Stimulated activated CD4-positive, alpha-beta T cell treated with anti-CD3 and anti-CD28 coated beads, Interleukin-1b, Interleukin-23, amount 100 ng/mL, for 24 hours (primary cell): ENCODE measurements at regions not wholly inside any gene's neighbourhood (a gene's known extent, or its start where the extent isn't known, plus 50 kb on each side); places are given as distances from the start of the nearest gene placed in this dataset.

ENCODE experiments used
- DNase-seq, 4 experiments: peaks; one replicate each; pipeline ENCODE4 v3.0.0-alpha.2; 2020; ENCODE audit warnings: low read depth in 4 of 4, low spot score in 1 of 4

DNA sequence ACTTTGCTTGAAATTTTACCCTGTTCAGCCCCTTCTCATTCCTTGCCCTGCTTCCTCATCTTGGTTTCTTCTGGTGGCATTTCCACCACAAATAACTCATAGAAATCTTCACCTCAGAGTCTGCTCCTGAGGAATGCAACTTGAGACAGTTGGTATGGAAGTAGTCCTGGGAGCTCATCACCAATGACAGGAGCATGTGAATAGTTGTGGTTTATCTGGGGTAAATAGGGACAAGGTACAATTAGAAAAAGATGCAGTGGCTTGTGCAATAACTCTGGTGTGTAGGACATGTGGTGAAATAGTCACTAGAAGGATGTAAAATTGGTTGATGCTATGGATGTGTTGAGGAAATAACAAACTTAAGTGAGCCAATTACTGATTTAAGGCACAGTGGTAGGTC lies 72.7 kb upstream of the CHRNA7 start:
- DNase-seq, result no peak

DNA sequence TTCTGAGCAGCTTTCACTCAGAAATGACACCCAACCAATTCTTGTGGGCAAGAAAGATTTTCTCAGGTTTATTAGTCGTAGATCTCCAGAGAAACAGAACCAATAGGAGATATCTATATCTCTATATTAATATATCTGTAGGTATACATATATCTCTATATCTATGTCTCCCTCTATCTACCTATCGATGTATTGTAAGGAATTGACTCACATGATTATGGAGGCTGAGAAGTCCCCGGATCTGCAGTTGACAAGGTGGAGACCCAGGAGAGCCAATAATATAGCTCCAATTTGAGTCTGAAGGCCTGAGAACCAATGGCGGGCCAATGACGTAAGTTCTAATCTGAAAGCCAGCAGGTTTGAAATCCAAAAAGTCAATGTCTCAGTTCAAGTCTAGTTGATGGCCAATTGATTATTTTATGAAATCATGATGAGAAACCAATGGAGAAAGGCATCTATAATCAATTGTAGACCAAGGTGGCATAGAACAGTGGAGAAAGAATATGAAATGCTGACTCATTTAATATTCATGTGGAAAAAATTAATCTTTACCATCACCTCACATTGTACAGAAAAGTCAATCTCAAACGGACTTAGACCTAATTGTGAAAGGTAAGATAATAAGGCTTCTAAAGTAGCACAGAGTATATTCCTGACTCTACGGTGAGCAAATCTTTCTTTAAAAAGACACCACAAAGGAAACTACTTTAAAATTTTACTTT lies 65.6 kb upstream of the CHRNA7 start:
- no peak for DNase-seq

DNA sequence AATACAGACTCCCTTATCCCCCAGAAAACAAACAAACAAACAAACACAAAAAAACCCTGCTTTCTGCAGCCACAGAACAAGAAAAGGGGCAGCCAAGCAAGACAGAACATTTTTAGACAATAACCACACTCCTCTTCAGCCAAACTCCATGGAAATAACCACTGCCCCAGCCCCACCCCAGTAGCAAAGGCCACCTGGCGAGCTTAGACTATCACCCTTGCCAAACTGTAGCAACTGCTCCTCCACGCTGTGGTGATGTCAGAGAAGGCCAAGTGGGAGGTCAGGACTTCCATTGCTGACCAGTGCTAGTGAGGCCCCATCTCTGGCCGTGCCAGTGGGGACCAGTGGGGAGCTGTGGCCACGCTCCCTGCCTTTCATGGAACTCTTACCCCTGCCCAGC lies 60.3 kb upstream of the CHRNA7 start:
- no peak for DNase-seq

DNA sequence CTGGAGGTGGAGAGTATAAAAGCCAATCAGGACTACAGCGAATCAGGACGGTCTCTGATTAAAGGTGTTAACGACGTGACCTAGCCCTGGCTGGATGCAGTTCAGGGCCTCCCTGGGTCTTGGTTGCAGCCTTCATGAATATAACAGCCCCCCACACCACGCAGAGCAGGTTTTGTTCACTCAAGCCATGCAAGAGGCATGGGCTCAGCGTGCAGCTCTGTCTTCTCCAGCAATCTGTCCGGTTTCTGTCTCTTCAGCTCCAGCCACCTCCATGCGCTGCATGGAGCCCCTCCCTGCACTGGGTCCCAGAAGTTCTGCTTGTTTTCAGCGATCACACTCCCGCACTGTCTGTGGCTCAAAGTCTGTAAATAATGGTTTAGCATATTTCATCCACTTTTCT lies 57.1 kb upstream of the CHRNA7 start:
- no peak for DNase-seq

DNA sequence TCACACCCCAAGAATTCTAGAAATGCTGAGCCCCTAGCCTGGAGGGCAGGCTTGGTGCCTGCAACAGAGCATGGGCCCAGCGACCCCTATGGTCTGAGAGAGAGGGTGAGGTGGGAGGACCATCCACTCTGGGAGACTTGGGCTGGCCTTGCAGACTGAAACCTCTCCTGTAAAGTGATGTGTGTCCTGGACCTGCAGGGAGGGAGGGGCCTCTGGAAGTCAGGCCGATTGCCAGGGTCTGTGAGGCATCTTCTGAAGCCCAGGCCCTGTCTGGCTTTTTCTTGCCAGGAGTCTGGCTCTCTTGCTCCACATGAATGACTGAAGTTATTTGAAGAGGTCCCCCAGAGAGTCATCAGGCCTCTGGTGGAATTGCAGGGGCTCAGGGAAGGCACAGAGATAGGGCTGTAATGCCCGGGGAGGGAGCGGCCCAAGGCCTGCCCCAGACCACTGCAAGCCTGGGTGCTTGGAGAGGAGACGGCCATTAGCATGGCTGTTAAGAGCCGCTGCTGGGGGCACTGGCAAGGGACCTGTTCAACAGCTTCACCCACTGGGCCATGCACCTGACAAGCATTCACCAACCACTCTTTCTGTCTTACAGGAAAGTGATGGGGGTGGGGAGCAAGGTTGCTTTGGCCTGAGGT lies 56.0 kb upstream of the CHRNA7 start:
- no peak for DNase-seq

DNA sequence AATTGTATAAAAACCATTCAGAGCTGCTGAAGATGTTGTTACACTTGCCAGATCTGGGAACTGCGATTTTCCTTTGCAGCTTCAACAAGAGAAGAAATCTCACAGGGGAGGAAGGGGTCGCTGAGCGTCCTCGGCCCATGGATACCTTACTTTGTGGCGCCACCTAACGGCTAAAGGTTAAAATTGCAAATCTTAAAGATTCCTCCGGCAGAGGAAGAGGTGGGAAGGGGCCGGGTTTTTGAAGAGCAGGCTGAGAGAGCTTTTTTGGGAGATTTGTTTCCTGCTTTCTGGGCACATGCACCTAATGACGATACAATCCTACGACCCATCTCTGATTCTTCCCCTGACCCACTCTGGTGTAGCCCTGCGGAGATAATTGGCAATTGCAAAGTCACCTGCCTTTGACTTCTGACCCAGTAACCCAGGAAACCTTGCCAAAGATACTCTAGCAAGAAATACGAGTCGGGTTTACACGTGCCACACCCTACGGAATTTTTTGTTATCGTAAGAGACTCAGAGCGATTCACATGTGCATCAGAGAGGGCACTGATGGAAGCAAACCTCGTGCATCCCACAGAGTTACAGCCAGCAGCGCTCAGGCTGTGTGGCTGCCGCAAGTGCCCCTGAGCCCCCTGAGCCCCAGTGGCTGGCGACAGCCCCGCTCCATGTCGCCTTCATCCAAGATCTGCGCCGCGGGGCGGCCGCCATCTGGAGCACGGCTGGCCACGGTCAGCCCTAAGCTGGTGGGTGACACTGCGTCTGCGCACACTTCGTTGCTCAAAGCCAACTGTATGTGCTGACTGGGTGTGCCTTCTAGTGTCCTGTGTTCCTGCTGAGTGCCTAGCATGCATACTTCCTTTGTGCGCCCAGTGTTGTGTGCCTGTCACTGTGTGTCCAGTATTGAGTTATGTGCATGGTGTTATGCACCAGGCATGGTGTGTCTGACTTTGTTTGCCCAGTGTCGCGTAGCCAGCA lies 55.2 kb upstream of the CHRNA7 start:
- peak in 3 of 4 experiments; percentile 7 to 15 (median 14) for DNase-seq

DNA sequence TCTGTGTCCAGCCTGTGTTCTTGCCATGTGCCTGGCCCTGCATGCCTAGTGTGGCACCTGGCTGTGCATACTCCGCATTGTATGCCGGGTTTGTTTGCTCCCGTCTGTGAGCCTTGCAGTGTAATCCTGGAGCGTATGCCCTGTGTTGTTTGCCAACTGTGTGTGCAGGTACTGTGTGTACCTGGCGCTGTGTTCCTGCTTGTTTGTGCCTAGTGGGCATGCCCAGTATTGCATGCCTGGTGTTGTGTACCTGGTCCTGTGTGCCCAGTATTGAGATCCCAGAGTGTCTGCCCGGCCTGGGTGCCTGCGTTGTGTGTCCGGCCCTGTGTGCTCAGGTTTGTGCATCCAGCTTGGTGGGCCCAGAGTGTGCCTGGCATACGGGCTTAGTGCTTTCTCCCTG lies 54.5 kb upstream of the CHRNA7 start:
- DNase-seq, result no peak

DNA sequence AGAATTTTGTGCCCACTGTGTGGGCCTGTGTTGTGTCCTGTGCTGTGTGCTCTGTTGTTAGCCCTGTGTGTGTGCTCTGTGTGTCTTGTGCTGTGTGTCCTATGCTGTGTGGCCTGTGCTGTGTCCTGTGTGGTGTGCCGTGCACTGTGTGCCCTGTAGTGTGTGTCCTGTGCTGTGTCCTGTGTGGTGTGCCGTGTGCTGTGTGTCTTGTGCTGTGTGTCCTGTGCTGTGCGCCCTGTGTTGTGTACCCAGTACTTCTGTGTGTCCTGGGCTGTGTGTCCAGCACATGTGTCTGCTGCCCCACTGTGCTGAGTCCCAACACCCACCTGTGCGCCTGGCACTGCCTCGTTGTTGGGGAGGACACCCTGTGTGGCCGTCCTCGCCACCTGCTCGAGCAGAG lies 53.2 kb upstream of the CHRNA7 start:
- DNase-seq, result no peak

DNA sequence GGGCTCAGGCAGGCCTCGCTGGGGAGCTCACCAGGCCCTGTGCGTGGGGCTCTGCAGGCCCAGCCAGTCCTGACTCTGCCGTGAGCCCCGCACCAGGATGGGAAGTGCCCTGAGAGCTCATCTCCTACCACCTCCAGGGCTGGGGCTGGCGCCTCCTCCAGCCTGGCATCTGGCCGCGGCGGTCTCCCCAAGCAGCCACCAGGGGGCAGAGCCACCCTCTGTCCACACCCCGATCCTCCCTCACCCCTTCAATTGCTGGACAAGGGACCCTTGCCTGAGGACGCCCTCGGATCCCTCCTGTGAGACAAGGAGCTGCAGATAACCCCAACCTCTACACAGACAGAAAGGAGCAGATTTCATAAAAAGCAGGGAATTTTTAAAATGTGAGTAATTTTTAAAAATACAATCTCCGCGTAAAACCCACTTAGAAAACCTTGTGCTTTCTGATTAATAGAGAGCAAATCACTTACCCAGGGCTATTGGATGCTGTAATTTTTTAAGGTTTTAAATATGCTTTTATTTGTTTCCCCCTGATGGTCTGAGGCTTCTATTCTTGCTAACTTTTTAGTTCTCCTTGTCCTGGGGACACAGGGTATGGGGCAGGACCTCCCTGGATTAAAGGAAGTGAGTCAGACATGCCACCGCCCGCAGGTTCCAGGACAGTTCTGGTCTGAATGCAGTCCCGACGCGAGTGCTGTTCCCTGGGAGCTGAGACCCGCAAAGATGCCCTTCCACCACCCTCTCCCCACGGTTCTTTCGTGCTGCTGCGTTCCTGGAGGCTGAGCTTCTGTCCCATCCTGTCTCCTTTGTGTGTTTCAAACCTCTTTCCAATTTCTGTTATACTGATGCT lies 52.3 kb upstream of the CHRNA7 start:
- DNase-seq, result peak; percentile 10 to 35 (median 29)
